C1 segment of cervical spinal cord (tissue), 14 donors: ENCODE measurements at regions not wholly inside any gene's neighbourhood (a gene's known extent, or its start where the extent isn't known, plus 50 kb on each side); places are given as distances from the start of the nearest gene placed in this dataset.
"Not testable (repeated sequence)": the region's sequence is repeated elsewhere in the genome, so short reads cannot be mapped to it uniquely, and the experiment has no call there.

Experiments
- DNase-seq, 14 donors: peaks; one replicate each; lab custom pipeline; 2025; lab: John Stamatoyannopoulos, UW

DNA sequence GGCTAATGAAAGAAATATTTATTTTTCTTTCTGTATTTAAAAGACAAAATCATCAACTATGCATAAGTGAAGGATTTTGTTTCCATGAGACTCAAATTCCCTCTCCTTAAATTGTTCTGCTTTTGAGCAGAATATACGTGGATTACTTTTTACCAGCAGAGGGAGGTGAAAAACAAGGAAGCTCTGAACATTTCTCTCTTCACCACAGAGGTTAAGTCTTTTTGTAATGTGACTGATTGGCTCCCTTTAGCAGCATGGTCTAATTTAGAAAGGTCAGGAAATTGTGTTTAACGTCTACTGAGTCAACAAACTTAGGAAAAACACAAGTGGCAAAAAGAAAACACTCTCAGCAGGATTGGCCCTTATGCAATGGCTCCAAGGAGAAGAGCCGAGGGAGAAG is 55.1 kb upstream of the F9 start:
- no peak for DNase-seq

DNA sequence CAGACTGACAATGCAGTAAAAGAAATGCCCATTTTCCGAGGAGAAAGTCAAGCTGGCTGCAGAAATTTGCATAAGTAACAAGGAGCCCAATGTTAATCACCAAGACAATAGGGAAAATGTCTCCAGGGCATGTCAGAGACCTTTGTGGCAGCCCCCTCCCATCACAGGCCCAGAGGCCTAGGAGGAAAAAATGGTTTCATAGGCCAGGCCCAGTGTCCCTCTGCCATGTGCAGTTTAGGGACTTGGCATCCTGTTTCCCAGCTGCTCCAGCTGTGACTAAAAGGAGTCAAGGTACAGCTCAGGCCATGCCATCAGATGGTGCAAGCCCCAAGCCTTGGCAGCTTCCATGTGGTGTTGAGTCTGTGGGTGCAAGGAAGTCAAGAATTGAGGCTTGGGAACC is 68.6 kb upstream of the F9 start:
- DNase-seq, result not testable (repeated sequence)

DNA sequence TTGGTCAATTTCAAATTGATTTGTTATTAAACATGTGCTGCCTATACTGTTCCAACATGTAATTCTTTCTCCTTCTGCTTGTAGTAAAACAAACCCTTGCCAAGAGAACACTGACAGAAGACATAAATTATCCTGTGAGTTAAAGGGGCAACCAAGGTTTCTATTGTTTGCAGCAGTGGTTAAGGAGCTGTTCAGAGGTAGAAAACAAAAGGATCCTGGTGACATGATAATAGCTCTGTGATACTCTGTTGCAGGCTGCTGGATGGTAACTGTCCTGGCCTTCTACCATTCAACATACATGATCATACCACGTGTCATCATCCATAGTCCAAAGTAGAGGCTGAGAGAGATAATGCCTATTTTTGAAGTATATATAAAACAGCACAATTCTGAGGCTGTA is 75.8 kb upstream of the F9 start:
- DNase-seq, result no peak

DNA sequence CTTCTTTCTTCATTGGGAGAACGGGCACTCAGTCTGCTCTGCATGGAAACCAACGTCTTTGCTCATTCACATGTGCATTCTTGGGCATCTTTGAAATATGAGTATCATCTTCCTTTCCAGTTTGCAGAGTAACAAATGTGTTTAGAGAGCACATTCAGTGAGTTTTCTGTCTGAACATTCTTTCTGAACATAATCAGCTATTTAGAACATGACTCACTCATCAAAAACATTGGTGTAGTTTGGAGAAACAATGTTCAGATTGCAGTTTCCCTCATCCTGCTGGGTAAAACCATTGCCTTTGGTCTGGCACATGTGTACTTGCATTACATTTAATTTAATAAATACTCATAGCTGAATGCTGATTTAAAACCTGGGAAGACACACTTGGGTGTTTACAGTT is 81.5 kb upstream of the F9 start:
- no peak for DNase-seq

DNA sequence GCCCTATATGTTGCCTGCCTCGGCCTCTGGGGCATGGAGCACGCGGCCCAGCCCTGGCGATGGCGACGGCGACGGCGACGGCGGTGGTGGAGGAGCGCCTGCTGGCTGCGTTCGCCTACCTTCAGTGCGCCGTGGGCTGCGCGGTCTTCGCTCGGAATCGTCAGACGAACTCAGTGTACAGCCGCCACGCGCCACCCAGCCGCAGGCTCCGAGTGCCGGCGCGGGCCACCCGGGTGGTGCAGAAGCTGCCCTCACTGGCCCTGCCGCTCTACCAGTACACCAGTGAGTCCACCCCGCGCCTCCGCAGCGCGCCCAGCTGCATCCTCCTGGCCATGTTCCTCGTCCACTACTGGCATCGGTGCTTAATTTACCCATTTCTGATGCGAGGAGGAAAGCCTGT is 83.7 kb upstream of the F9 start:
- DNase-seq, result no peak

DNA sequence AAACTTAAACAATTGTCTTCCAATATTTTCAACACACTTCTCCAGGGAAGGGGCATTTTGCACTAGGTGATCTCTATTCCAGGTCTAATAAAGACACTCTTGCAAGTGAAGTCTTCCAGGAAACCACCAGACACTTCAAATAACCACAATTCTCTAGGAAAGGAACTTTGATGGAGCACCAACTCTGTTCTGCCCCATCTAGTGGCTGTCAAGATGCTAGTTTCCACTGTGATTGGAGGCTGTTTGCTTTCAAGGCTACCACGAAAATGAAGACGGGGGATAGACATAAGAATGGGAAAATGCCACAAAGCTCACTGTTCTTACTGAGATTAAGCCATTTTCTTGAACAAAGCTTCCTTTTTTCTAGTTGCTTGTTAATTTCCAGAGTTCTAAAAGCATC is 100.6 kb upstream of the F9 start:
- DNase-seq, result no peak

DNA sequence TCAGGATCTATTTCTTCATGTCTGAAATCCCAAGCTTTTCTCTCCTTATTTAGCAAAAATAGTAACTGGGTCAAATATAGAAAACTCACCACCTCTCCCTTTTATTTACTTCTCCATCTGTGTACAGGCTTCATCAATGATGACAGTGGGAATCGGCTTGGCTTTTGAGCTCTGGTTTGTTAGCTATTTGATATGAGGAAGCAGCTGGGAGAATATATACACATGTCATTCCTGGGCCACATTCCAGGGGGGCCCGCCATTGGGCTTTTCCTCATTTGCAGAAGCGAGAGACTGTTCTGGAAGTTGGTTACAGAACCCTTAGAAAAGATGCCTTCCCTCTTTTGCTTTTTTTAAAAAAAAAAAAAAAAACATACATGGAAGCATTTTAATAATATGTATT is 107.4 kb upstream of the F9 start:
- no peak for DNase-seq

DNA sequence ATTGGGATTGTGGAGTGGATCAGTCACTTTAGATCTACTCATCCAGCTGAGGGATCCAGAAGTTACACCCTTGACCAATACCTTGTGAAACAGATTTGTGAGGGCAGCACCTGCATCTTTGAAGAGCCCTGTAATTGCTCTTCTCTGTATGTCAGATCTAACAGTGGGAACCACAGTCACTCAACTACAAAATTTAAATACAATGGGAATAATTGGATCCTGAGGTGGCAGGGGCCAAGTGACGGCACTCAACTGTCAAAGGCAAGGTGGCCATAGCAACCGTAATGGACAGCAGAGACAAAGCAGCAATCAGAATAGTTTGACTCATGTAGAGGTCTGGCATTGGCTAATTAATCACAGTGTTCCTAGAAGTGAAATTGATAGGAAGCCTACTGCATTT is 132.3 kb upstream of the F9 start:
- not testable (repeated sequence) for DNase-seq

DNA sequence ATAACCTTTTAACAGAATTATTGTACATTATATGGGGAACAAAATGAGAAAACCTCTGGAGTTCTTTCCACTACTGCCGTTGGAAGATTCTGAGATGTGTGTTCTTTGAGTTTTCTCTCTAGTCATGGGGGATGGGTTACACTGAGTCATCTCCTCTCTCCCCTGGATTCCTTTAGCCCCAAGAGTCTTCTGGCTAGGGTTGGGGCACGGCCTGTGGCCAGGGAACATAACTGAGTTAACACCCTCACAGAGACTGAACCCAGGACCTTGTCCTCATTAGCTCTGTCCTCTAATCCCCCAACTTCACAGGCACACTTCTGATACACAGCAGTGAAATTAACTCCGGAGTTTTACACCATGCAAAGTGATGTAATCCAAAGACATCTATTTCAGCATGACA is 142.3 kb upstream of the F9 start:
- no peak for DNase-seq

DNA sequence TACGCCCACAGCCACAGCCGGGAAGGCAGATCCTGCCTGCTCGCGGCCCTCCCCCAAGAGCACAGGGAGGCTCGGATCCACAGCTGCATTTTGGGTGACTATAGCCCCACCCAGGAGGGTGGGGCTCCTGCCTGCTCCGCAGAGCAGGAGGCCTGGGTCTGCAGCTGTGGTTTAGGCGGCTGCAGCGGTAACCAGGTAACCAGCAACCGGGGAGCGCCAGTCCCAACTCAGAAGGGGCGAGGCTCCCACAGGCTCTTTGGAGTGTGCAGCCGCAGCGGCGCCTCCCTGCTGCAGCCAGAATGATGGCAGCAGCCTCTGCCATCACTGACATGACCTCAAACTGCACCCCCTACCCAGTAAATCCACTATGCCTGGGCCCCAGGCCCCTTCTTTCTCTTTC is 148.0 kb upstream of the F9 start:
- no peak for DNase-seq

DNA sequence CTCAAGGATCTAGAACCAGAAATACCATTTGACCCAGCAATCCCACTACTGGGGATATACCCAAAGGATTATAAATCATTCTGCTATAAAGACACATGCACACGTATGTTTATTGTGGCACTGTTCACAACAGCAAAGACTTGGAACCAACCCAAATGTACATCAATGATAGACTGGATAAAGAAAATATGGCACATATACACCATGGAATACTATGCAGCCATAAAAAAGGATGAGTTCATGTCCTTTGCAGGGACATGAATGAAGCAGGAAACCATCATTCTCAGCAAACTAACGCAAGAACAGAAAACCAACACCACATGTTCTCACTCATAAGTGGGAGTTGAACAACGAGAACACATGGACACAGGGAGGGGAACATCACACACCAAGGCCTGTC is 154.0 kb upstream of the F9 start:
- DNase-seq, result not testable (repeated sequence)

DNA sequence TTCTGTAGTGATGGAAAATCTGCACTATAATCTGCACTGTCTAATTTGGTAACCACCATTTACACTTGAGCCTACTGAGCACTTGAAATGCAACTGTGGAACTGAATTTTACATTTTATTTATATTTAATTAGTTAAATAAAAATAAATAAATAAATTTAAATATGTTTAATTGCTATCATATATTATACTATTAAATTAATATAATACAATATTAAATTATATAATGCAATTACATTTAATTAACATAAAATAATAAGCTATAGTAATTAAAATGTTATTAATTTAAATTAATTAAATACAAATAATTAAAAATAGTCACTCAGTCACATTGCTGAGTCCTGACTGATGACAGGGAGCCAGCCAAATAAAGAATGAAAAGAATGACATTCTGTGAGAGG is 170.2 kb upstream of the F9 start:
- DNase-seq, result no peak

DNA sequence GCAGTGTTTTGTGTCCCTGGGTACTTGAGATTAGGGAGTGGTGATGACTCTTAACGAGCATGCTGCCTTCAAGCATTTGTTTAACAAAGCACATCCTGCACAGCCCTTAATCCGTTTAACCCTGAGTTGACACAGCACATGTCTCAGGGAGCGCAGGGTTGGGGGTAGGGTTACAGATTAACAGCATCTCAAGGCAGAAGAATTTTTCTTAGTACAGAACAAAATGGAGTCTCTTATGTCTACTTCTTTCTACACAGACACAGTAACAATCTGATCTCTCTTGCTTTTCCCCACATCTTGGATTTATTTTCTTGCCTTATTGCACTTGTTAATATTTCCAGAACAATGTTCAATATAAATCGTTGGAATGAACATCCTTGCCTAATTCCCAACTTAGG is 187.9 kb upstream of the F9 start:
- DNase-seq, result not testable (repeated sequence)

DNA sequence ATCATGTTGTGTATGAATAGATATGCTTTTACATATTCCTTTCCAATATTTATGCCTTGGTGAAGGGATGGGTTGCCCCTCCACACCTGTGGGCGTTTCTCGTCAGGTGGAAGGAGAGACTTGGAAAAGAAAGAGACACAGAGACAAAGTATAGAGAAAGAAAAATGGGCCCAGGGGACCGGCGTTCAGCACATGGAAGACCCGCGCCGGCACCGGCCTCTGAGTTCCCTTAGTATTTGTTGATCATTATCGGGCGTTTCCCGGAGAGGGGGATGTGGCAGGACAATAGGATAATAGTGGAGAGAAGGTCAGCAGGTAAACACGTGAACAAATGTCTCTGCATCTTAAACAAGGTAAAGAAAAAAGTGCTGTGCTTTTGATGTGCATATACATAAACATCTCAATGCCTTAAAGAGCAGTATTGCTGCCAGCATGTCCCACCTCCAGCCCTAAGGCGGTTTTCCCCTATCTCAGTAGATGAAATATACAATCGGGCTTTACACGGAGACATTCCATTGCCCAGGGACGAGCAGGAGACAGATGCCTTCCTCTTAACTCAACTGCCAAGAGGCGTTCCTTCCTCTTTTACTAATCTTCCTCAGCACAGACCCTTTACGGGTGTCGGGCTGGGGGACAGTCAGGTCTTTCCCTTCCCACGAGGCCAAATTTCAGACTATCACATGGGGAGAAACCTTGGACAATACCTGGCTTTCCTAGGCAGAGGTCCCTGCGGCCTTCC is 188.5 kb upstream of the F9 start:
- DNase-seq, result not testable (repeated sequence)

DNA sequence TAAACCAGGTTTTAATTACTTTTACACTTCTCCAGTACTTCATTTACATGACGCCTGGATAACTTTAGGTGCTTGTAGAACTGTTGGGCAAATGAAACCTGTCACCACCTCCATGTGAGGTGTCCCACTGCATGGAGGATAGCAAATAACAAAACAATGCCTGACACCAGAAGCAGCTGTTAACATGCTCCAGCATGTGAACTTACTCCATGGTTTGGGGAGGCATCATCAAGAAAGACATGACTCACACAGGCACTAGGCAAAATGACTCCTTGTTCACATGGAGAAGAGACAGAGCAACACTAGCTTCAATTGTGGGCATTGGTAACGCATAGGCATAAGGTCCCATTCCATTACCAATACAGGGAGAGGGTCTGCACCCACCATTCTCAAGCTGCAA is 198.1 kb upstream of the F9 start:
- DNase-seq, result no peak

DNA sequence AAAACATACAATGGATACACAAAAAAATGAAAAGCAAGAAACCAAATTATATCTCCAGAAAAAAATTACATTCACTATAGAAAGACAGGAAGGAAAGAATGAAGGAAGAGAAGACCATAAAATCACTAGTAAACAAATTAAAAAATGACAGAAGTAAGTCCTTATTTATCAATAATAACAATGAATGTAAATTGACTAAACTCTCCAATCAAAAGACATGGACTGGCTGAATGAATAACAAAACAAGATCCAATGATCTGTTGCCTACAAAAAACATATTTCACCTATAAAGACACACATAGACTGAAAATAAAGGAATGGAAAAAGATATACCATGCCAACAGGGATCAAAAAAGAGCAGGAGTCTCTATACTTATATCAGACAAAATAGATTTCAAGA is 203.2 kb upstream of the F9 start:
- DNase-seq, result no peak

DNA sequence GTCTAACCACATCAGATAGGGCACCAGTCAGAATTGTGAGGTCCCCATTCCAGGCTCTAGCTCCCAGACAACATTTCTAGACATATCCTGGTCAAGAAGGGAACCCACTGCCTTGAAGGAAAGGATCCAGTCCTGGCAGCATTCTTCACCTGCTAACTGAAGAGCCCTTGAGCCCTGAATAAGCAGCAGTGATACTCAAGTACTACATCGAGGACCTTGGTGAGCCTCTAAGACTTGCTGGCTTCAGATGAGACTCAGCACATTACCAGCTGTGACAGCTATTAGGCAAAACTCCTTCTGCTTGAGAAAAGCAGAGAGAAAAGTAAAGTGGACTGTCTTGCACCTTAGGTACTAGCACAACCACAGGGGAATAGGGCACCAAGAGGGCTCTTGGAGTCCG is 205.8 kb upstream of the F9 start:
- no peak for DNase-seq

DNA sequence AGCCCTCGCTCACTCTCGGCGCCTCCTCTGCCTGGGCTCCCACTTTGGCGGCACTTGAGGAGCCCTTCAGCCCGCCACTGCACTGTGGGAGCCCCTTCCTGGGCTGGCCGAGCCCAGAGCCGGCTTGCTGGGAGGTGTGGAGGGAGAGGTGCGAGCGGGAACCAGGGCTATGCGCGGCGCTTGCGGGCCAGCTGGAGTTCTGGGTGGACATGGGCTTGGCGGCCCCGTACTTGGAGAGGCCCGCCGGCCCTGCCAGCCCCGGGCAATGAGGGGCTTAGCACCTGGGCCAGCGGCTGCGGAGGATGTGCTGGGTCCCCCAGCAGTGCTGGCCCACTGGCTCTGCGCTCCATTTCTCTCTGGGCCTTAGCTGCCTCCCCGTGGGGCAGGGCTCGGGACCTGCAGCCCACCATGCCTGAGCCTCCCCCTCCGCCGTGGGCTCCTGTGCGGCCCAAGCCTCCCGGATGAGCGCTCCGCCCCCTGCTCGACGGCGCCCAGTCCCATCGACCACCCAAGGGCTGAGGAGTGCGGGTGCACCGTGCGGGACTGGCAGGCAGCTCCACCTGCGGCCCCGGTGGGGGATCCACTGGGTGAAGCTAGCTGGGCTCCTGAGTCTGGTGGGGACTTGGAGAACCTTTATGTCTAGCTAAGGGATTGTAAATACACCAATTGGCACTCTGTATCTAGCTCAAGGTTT is 209.7 kb upstream of the F9 start:
- DNase-seq, result not testable (repeated sequence)

DNA sequence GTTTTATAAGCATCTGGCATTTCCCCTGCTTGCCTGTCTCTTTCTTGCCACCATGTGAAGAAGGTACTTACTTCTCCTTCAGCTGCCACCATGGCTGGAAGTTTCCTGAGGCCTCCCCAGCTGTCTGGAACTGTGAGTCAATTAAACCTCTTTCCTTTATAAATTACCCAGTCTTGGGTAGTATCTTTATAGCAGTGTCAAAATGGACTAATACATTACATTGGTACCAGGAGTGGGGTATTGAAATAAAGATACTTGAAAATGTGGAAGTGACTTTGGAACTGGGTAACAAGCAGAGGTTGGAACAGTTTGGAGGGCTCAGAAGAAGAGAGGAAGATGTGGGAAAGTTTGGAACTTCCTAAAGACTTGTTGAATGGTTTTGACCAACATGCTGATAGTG is 223.9 kb upstream of the F9 start:
- not testable (repeated sequence) for DNase-seq

DNA sequence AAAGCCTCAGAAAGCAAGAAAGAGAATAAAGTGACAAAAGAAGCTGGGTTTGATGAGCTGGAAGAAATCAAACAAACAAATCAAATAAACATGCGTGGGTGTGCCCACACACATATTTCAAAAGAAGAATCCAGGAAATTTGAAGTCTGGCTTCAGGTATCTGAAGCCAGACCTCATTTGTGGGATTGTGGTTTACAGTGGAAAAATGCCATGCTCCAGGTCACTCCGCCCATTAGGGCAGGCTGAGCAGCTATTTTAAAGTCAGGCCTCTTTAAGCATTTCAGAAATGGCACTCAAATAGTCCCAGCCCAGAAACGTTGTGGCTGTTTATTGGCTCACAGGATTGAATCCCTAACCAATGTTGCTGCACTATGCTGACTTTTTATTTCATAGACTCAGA is 226.1 kb upstream of the F9 start:
- DNase-seq, result no peak

DNA sequence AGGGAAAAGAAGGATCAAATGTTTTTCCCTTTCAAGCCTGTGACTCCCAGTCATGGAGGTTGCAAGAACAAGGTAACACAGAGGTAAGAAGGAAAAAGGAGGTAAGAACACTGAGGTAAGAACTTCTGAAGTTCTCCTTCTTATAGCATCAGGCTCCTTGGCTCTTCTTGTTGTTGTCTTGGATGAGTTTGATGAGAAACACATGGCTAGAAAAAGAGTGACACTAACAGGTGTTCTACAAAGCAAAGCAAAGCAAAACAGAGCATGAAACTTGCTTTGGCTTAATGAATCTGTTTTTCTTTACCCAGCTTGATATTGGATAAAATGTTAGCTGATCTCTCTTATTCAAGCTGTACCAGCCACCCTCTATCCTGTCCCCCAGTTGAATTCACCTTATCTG is 231.2 kb upstream of the F9 start:
- DNase-seq, result no peak

DNA sequence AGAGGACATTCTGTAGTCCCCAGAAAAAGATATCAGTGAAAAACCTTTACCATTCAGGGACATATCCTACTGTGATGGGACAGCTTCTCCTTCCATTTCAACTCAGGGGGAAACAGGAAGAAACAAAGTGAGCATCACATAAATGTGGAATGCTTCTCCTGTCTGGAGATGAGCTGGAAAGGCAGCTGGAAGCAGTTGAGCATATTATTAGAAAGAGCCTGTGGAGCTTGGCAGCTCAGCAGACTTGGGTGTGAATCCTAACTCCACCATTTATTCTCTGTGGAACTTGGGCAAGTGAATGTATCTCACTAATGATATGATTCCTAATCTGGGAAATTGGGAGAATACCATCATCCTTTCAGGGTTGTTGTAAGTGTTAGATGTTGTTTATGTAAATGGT is 232.1 kb upstream of the F9 start:
- DNase-seq, result no peak

DNA sequence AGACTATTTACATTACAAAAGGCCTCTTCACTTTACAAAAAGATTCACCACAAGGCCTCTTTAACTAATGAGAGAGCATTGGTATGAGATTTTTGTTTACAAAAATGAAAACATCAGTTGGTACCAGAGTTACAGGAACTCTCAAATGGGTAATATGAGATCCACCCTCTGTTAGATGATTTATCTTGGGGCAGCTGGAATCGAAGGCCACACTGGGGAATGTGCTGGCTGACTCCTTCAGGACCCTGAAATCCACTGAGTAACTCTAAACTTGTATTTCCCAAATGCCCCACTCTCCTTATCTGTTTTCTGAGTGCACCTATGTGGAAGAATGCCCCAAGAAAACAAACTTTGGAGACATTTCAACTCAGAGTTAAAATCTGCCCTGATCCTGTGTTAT is 232.9 kb upstream of the F9 start:
- no peak for DNase-seq

DNA sequence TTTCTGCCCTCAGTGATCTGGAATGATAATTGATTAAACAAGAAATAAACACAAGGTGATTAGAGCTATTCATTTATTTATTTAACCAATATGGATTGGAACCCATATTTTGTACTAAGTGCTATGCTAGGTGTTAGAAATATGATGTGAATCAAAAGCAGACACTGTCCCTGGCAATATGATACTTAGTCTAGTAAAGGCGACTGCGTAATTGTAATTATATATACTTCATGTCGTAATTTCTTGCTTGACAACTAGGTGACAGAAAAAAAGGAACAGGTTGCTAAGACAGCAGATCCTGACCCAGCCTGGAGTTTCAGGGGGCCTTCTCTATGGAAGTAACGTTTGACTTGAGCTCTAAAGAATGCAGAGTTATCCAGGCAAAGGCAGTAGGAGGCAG is 236.5 kb upstream of the F9 start:
- DNase-seq, result no peak
